Stimulated activated CD8-positive, alpha-beta memory T cell treated with anti-CD3 and anti-CD28 coated beads, Interleukin-4, amount 100 ng/mL, for 4 hours (primary cell): ENCODE measurements at regions not wholly inside any gene's neighbourhood (a gene's known extent, or its start where the extent isn't known, plus 50 kb on each side); places are given as distances from the start of the nearest gene placed in this dataset.

Experiments used
- DNase-seq, 2 donors: peaks; one replicate each; pipeline ENCODE4 v3.0.0-alpha.2; 2020; ENCODE audit warnings: low read depth in 2 of 2, low spot score in 1 of 2

DNA sequence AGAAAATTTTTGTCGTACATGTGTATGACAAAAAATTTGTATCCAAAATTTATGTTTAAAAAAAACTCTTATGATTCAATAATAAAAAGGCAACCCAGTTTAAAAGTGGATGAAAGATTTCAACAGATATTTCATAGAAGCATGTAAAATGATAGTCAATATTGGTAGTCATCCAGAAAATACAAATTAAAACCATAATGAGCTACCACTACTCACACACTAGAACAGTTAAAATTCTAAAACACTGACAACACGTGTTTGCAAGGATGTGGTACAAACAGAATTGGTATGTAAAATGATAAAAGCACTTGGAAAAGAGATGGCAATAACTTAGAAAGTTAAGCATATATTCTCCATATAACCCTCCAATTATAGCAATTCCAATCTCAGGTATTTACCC, 303.0 kb upstream of the NR2F2 start:
- DNase-seq, result no peak

DNA sequence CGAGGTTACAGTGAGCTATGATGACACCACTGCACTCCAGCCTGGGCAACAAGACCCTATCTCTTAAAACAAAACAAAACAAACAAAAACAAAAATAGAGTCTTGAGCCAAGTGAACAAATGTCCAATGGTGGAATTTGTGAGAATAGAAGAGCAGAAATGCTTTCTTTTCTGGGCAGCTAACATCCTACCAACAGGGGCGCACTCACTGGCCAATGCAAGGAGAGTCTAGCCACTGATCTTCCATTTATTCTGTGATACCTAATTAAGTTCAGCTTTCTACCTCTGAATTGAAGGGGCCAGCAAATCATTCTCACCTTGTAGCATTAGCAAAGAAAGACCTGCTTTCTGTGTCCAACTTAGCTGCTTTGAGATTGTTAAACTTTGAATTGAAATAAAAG, 301.9 kb upstream of the NR2F2 start:
- no peak for DNase-seq

DNA sequence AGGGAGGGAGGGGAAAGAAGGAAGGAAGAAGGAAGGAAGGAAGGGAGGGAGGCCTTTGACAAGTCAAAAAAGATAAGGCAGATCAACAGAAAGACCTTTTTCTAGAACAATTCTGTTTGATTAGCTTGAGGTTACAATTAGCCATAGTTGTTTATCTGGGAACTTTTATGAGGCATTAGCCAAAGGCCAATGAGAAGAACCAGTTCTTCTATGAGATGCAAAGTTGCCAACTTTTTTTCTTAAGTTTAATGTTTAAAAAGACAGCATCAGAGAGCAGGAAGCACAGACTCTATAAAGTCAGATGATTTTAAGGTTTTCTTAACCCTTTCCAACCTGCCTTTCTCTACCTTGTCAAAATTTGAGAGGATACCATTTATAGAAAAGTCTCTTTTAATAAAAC, 301.3 kb upstream of the NR2F2 start:
- DNase-seq, result no peak

DNA sequence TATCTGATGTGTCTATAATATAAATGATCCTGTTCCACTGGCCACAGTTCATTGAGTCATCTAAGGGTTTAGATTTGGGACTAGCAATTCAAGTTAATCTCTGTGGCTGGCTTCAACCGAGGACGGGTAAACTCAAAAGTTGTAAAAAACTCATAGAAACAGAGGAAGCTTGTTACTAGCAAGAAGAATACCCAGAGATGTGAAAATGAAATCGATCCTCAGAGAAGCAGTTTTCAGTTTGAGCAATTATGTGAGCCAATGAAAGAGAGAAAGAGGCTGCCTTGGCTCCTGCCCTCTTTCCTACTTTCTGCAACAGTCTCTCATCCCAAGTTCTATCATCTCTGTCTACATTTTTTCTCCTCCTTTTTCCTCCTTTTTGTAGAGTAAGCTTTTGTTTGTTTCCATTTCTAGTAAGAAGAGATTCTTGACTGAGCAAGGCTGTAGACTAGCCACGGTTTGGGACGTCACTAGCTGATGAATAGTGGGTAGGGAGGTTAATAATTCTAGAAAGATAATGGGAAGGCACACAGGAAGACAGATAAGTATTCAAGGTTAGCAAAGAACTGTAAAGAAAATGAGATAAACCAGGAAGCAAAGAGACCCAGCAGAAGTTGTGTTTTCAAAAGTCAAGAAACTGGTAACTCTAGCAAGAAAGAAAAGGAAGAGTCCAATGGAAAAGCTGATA, 298.9 kb upstream of the NR2F2 start:
- DNase-seq, result no peak

DNA sequence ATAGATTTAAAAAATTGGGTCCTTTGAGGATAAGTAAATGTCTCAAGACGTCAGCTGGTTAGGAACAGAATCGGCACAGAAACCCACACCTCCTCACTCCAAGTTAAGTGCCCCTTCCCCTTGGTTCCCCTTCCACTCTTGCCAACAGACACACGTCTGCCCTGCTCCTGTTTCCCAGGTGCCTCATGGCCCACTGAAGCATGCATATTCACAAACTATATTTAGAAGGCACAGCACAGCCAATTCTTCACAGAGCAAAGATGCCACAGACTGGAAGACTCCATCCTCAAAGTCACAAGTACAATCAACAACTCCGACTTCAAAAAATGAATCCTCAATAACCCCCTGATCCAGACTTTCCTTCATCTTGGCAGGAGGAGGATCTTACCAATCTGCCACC, 295.4 kb upstream of the NR2F2 start:
- DNase-seq, result no peak

DNA sequence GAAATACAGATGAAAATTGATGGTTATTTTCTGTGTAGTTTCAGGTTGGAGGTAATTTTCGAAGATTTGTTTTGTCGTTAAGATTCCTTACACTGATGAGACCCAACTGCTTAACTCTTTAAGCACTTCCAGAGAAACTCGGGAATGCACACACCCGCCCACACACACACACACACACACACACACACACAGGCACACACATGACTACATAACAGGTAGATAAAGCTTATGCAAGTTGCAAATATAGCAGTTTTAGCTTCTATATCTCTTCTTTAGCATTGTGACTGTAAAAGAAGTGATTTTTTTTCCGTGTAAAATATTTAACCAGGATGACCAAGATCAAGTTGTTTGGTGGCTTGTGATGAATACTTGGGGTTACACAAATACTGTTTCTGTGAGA, 294.9 kb upstream of the NR2F2 start:
- DNase-seq, result no peak

DNA sequence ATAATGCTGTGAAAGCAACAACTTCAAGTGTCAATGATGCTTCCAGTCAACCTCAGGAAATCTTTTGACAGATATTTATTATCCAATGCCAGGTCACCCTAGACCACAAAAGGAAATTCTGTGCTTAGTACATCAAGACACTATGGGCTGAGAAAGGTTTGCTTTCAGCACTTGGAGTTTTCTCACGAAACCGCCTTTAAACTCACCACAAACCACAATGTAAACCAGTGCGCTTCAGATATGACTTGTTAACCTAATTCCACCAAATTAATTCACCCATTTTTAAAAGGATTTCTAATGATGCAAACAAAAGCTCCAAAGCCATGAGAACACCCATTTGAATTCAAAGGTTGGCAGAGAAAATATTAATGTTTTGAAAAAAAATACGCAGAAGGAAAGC, 292.9 kb upstream of the NR2F2 start:
- DNase-seq, result no peak

DNA sequence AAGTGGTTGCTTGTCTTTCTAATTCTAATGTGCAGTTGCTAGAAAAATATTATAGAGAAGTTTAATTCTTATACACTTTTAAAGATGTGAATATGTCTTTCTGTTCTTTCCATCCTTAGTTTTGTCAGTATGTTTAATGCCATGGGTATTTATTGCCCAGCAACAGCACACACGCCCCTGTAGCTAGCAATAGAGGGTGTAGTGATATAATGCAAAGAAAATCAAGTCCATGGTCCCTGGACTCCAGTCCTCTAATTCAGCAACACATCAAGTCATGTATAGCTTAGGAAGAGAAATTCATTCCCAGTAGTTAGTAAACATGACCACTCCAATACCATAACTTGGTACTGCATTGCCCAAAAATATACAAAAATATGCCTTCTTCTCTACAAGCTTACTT, 292.4 kb upstream of the NR2F2 start:
- no peak for DNase-seq

DNA sequence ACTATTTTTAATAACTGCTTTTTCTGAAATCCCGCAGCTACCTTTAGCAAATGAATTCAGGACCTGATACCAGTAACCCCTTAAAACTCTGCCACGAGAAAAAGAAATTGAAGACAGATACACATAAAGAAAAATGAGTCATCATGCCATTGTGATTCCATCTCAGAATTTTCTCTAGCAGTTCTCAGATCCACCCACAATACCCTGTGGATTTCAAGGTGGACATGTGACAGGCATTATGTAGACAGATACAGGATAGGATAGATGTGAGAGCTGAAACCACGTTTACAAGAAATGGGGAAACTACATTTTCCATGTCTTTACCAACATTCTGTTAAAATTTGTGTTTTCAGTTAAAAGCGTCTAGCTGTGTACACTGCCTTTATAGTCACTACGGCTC, 291.9 kb upstream of the NR2F2 start:
- no peak for DNase-seq

DNA sequence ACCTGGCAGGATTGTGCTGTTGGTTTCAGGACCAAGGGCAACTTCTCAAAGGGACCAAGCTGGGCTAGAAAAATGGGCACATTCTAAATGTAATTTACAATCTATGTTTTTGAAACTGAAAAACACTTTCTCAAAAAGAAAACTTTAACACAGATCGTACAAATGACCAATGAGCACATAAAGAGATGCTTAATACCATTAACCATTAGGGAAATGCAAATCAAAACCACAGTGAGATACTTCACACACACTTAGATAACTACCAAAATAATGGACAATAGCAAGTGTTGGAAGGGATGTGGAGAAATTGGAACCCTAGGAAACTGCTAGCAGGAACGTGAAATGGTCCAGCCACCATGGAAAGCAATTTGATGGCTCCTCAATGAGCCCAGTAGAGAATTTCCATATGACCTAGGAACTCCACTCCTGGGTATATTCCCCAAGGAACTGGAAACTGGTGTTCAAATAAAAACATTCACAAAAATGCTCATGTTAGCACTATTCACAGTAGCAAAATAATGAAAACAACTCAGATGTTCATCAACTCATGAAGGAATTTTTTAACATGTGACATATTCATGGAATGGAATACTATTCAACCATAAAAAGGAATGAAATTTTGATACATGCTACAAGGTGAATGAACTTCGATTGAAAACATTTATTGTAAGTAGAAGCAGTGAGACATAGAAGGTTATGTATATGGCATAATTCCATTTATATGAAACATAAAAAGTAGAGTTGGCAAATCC, 288.3 kb upstream of the NR2F2 start:
- DNase-seq, result no peak

DNA sequence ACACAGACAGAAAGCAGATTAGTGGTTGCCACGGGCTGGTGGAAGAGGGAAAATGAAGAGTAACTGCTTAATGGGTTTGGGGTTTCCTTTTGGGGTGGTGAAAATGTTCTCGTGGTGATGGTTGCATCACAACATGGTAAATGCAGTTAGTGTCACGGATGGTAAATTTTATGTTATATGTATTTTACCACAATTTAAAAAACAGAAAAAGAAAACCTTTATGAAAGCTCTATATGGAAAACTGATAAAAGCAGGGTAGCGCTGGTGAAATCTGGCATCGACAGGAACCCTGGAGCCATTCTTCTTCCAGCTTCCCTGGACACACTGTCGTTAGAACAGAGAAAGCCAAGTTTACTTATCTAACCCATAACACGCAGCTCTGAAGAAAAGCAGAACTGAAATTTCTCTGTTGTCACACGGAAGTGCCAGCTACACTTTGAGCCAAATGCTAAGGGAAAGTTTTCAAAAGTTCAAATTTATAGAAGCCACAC, 287.7 kb upstream of the NR2F2 start:
- no peak for DNase-seq

DNA sequence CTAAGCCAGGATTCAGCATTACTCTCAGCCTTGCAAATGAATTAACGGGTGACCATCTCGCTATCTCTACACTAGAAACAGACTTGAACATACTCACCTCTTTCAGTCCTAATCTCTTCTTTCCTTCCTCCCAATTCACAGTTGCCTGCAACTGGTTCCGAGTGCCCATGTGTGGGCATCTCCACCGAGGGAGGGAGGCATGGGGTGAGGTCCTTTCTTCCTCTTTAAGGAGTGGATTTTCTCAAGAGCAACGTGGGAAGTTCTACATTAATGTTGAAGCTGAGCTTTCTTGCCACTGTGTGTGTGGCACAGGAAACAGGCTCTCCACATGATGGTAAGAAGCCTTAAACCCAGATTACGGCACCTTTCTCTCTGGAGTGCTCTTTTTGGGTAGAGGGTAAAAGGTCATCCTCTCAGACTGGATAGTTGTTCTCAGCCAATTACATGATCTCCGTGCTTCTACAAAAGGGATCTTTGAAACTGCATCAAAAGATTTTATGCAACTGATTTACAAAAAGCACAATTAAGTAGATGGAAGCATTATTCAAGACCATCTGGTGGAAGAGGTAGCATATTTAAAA, 286.8 kb upstream of the NR2F2 start:
- DNase-seq, result no peak

DNA sequence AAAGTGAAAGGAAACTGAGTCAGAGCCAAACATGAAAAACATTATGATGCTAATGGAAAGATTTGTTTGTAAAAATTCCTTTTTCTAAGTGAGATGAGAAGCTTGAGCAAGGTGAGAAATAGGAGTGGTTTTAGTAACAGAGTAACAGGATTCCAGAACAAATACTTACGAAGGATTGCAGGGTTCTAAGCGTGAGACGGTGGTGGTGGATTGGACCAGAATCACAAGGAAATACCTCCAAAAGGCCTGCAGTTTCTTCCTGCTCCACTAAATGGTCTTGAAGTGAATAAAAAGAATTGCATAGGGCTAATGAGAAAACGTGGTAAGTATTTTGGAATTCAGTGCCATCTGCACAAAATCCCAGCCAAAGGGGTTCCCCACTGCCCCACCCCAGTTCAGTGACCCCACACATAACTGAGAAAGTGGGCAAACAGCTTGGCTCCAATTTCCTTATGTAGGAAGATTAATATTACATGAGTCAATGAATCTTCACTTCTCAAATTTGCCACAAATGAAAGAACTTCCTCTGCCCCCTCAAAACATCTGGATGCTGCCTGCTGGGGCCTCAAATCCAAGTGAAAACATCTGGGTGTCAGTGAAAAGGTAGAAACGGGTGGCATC, 283.8 kb upstream of the NR2F2 start:
- DNase-seq, result no peak

DNA sequence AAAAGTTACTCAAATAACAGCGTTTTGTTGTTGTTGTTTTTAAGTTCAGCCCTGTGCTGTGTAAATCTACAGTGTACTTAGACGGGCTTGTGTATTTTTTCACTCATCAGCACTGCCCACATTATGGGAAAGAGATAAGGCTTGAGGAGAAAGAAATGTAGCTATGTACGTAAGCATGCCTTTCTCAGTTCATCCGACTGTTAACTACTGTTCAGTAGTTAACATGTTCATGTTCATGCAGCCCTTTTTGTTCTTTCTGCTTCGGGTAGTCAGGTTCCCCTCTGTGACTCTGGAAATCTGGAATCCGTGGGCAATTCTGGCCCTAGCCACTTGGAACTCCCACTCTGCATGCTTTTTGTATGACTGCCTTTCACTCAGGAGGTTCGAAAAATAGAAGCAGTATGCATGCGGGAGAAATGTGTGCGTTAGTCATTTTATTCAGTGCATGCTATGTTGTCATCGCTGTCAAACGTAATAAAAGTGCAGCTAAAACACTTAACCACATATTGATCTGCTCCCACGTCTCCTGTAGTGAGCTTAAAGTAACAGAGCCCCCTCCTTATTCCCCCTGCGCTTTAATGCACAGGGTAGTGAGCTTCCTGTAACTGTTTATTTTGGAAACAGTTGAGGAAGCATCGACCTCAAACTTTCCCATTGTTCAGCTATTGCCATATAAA, 283.1 kb upstream of the NR2F2 start:
- DNase-seq, result no peak

DNA sequence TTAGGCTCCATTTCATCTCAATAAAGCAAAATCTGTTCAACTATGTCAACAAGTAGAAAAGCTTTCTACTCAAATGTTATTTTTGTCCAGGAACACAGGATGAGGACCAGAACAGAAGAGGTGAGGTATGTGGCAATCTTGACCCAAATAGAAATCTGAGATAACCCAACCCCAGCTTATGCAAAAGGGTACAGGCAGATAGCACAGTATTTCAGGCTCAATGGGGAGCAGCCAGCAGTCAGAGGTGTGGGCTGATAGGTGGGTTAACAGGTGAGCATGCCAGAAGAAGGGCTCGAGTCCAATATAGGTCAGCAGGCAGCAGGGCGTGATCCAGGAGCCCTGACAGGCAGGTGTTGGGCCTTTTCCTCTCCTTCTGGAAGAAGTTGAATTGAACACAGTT, 281.2 kb upstream of the NR2F2 start:
- no peak for DNase-seq

DNA sequence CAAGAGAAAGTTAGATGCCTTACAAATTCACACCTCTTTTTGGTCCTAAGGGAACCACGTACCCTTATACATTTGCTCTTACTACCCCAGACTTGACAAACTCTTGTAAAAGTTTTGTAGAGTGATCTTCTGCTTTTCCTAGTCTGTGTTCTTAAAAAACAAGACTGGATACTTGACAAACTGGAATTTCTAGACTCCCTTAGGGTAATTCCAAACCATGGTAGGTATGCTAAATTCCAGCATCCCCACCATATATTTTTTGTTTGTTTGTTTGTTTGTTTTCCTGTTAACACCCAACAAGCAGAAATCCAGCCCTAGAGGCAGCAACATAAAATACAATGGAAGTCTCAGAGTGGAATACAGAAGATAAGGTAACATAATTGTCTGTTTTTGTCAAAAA, 280.7 kb upstream of the NR2F2 start:
- DNase-seq, result no peak

DNA sequence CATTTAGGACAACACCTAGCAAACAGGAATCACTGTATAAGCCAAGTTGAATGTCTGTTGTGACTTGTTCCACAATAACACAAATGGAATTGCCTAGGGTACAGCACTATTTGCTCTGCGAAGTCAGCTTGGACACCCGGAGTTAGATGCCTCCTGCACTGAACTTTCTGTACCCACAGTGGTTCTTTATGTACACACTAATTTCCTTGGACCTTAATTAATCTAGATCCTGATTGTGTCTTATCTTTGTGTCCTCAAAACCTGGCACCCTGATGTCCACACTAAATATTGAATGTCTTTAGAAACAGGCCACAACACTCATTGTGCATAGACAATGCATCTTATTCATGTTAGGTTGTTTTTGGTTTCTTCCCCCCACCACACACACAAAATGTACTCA, 278.9 kb upstream of the NR2F2 start:
- no peak for DNase-seq

DNA sequence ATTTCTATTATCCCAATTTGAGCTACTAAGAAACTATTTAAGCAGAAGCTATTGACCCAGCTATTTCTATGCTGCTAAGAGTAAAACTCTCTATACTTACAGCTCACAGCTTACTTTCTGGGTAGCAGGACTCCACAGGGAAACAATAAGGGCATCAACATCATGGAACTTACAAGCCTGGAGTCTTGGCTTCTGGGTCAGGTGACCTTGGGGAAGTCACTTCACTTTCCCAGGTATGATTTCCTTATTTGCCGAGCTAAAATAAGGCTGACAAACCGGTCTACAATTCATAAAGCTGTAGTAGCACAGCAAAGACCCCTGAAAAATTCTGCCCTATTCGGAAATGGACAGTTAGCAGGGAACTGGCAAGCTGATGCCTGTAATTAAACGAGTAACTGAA, 278.3 kb upstream of the NR2F2 start:
- DNase-seq, result no peak

DNA sequence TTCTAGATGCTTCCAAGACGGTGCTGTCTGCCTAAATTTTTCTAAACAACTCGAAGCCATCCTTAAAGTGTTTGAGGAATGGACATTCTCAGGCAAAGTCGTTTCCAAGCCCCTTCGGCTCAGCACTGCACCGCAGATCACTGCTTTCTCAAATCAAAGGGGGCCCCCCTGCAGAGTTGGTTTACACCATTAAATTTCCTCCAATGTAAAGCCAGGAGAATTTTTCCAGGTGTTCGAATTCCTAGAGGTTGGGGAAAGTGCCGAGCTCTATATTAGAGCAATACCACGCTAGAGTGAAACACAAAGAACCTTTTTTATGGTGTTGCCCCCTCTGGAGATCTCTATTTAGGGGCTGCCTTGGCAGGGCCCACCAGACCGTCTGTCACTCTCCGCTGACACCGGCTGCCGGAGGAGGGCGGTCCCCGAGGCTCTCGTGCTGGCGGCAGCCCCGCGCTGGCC, 277.9 kb upstream of the NR2F2 start:
- DNase-seq, result no peak

DNA sequence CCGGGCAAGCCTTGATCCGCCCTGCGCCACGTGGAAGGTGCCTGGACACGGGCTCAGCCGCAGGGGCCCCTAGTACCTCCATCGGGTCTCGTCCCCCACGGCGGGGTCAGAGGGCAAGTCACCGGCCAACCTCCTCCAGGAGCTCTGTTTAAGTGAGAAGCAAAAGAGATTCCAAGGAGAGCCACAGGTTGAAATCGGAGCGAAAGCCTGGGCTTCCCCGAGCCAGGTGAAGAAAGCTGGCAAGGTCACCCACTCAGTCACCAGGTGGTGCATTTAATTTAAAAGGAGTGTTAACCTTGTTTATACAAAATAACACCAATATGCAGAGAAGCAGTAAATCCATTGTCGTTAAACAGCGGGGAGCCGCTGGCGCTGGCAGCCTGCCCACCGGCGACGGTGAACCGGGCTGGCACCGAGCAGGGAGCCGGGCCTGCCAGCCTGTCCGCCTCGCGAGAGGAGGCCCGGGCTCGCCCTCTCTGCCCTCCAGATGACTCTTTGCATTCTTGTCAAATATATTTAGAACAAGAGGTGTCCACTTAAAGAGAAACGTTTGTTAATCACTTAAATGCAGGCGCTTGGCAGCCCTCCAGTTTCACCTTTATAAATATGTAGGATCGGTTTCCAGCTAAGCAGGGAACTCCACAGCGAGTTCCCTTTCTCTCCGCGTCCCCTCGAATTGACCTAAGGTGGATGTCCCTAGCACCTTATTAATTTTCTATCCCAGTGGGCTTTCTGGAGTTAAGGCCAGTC, 277.3 kb upstream of the NR2F2 start:
- DNase-seq, result no peak
